ENCODE measurements at regions not wholly inside any gene's neighbourhood (a gene's known extent, or its start where the extent isn't known, plus 50 kb on each side); places are given as distances from the start of the nearest gene placed in this dataset.
"Not testable (repeated sequence)": the region's sequence is repeated elsewhere in the genome, so short reads cannot be mapped to it uniquely, and the experiment has no call there.

- not testable (repeated sequence) for TF ChIP-seq CTCF (IDR thresholded peaks at IDR 0.05; ENCODE audit: borderline replicate concordance, extremely low read depth, low read length, poor library complexity, severe bottlenecking); EZH2 (IDR thresholded peaks at IDR 0.05; ENCODE audit: borderline replicate concordance, low read depth, low read length, severe bottlenecking)
Observed at GRCh38 chr2:111348316-111348715, 227.6 kb downstream of the BCL2L11 start.
